Heart left ventricle (tissue), 13 donors: ENCODE measurements at regions not wholly inside any gene's neighbourhood (a gene's known extent, or its start where the extent isn't known, plus 50 kb on each side); places are given as distances from the start of the nearest gene placed in this dataset.

Source experiments
- POLR2A ChIP-seq, 2 donors: fragments of 450-650 bp; IDR thresholded peaks; one replicate each; pipeline ENCODE4 v1.6.1; 2017; ENCODE audit warnings: antibody characterized with exemption in 2 of 2, mild to moderate bottlenecking in 2 of 2, moderate library complexity in 2 of 2
- TF ChIP-seq, protein P1 (sequence below), 12 donors: fragments of 200-600 bp; sonication (generic) in 4 of 12; IDR thresholded peaks; one replicate each; pipeline versions ENCODE4 v1.5.0 to v1.8.0; 2018 to 2022; ENCODE audit warnings: antibody characterized with exemption in 12 of 12, mild to moderate bottlenecking in 5 of 12
- donor health status: ischemic (EF 13 %, LVEDD 7.1; RV severe dilation, severe dysfunction).
- donor health status: DM: no; HTN: yes; CAD: no.
- donor health status: DM: no; HTN: no; CAD: no.
- donor health status: ischemic (EF 25% LVEDD 6.9; RV normal size, moderate dysfunction).
- donor health status: ischemic (EF 25% LVEDD 5.7; RV mildly dilated, moderate dysfunction).
- donor health status: ischemic (EF 35%, LVEDD 5.7; RV mildly dilated, moderate dysfunction).
- donor health status: nonischemic (EF 11% LVEDD 7.7; RV severe dilation, severe dysfunction).
- donor health status: DM: yes; HTN: yes; CAD: no.
- donor health status: PGD.
- donor health status: ischemic (EF 29% LVEDD 5.4; RV normal size, mild dysfunction).
- donor health status: nonischemic (EF 23%, LVEDD 6.1; RV moderate dilation, normal function).

GRCh38 chr2:55776966-55777365, 83.3 kb upstream of the PNPT1 start:
- TF ChIP-seq, protein P1, sequence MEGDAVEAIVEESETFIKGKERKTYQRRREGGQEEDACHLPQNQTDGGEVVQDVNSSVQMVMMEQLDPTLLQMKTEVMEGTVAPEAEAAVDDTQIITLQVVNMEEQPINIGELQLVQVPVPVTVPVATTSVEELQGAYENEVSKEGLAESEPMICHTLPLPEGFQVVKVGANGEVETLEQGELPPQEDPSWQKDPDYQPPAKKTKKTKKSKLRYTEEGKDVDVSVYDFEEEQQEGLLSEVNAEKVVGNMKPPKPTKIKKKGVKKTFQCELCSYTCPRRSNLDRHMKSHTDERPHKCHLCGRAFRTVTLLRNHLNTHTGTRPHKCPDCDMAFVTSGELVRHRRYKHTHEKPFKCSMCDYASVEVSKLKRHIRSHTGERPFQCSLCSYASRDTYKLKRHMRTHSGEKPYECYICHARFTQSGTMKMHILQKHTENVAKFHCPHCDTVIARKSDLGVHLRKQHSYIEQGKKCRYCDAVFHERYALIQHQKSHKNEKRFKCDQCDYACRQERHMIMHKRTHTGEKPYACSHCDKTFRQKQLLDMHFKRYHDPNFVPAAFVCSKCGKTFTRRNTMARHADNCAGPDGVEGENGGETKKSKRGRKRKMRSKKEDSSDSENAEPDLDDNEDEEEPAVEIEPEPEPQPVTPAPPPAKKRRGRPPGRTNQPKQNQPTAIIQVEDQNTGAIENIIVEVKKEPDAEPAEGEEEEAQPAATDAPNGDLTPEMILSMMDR (IDR thresholded peaks at IDR 0.05), result no peak
- TF ChIP-seq POLR2A (IDR thresholded peaks at IDR 0.05), result no peak
